ENCODE measurements at regions not wholly inside any gene's neighbourhood (a gene's known extent, or its start where the extent isn't known, plus 50 kb on each side); places are given as distances from the start of the nearest gene placed in this dataset.
"Not testable (repeated sequence)": the region's sequence is repeated elsewhere in the genome, so short reads cannot be mapped to it uniquely, and the experiment has no call there.

DNA sequence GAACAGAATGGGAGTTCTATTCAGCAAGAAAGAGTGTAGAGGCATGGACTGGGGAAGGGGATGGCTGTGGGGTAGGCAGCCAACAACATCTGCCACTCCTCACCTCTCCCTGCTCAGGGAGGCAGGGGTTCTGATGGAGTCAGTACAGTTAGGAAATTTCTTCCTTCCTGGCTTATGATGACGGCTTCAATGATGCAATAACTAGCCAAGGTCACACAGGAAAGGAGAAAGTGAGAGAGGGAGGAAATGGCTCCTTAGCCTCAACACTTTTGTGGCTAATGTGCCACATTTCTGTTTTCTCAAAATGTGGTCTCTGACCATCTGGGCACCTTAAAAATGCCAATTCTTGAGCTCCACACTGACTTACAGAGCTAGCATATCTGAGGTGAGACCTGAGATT lies 79.3 kb upstream of the PDZD8 start (continued):
- TF ChIP-seq, protein P1, sequence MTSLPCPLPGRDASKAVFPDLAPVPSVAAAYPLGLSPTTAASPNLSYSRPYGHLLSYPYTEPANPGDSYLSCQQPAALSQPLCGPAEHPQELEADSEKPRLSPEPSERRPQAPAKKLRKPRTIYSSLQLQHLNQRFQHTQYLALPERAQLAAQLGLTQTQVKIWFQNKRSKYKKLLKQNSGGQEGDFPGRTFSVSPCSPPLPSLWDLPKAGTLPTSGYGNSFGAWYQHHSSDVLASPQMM (CRISPR knock-in tag; IDR thresholded peaks at IDR 0.05) = no peak

DNA sequence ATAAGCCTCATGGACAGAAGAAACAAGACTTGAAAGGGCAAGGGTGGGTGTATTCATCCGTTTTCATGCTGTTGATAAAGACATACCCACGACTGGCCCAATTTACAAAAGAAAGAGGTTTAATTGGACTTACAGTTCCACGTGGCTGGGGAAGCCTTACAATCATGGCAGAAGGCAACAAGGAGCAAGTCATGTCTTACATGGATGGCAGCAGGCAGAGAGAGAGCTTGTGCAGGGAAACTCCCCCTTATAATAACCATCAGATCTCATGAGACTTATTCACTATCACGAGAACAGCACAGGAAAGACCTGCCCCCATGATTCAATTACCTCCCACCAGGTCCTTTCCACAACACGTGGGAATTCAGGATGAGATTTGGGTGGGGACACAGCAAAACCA lies 78.2 kb upstream of the PDZD8 start:
- H3K36me3 ChIP-seq (ENCODE audit: control insufficient read depth, insufficient read depth, low read length); intact Hi-C loops (cut with micrococcal nuclease); H3K27ac ChIP-seq (ENCODE audit: extremely low read depth, low read depth, low read length); ATAC-seq; H4K20me1 ChIP-seq (replicated peaks; ENCODE audit: control insufficient read depth, insufficient read depth, low read length); DNase-seq (ENCODE audit: extremely low read depth in 1 of 4, low spot score in 3 of 4); H3K4me2 ChIP-seq (ENCODE audit: insufficient read depth, low read length); H3K79me2 ChIP-seq (ENCODE audit: control insufficient read depth, insufficient read depth, low read length); FAIRE-seq; POLR2A ChIA-PET; BruUV-seq (replicated peaks); H2AFZ ChIP-seq (ENCODE audit: low read depth, low read length); H3K4me1 ChIP-seq (replicated peaks in 1 of 2; ENCODE audit: control insufficient read depth in 2 of 2, insufficient read depth in 2 of 2, low read length in 2 of 2); CTCF ChIA-PET (ENCODE audit: low intra/inter-chr PET ratio); H3K9me1 ChIP-seq (ENCODE audit: control insufficient read depth, insufficient read depth, low read length); H3K9ac ChIP-seq (ENCODE audit: insufficient read depth in 1 of 2, low read depth in 2 of 2, low read length in 2 of 2); in situ Hi-C loops (cut with MboI); H3K4me3 ChIP-seq; H3K9me3 ChIP-seq (replicated peaks; ENCODE audit: control insufficient read depth, insufficient read depth, low read depth, low read length): not testable (repeated sequence)
- peak; percentile 97 for TF ChIP-seq ZNF431 (CRISPR knock-in tag; IDR thresholded peaks at IDR 0.05)
- TF ChIP-seq, protein P2, sequence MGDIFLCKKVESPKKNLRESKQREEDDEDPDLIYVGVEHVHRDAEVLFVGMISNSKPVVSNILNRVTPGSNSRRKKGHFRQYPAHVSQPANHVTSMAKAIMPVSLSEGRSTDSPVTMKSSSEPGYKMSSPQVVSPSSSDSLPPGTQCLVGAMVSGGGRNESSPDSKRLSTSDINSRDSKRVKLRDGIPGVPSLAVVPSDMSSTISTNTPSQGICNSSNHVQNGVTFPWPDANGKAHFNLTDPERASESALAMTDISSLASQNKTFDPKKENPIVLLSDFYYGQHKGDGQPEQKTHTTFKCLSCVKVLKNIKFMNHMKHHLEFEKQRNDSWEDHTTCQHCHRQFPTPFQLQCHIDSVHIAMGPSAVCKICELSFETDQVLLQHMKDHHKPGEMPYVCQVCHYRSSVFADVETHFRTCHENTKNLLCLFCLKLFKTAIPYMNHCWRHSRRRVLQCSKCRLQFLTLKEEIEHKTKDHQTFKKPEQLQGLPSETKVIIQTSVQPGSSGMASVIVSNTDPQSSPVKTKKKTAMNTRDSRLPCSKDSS (IDR thresholded peaks at IDR 0.05; ENCODE audit: low read depth, partially characterized antibody) = peak; percentile 42
- peaks cover 0 to 15% of the 10 kb centered on the region in 2 experiments; a peak in 2 of 5 replicates for H3K27me3 ChIP-seq (ENCODE audit: control insufficient read depth in 2 of 2, insufficient read depth in 2 of 2, low read length in 2 of 2)
- WGBS (ENCODE audit: insufficient coverage, low coverage, missing lambda C conversion rate) = 5% methylated on average over 5 of the region's 5 CpGs

All from K562 (cell line).